Stimulated activated CD4-positive, alpha-beta T cell treated with anti-CD3 and anti-CD28 coated beads, Interleukin-15, amount 100 ng/mL, for 1 hour (primary cell): ENCODE measurements at regions not wholly inside any gene's neighbourhood (a gene's known extent, or its start where the extent isn't known, plus 50 kb on each side); places are given as distances from the start of the nearest gene placed in this dataset.

Source experiments
- DNase-seq, 2 donors: peaks; one replicate each; pipeline ENCODE4 v3.0.0-alpha.2; 2020; ENCODE audit warnings: low read depth in 1 of 2, low spot score in 1 of 2

GRCh38 chr6:56771189-56771588 is 128.5 kb upstream of the DST start:
- no peak for DNase-seq

GRCh38 chr6:56770011-56770520 is 127.4 kb upstream of the DST start:
- no peak for DNase-seq

GRCh38 chr6:56767892-56768531 is 125.3 kb upstream of the DST start:
- no peak for DNase-seq

- DNase-seq = no peak
These were observed 124.7 kb upstream of the DST start for GRCh38 chr6:56767435-56767834.

GRCh38 chr6:56766806-56767178 is 124.1 kb upstream of the DST start:
- no peak for DNase-seq

- no peak for DNase-seq
These were observed 123.6 kb upstream of the DST start for GRCh38 chr6:56766139-56766805.

- DNase-seq = no peak
These were observed 122.8 kb upstream of the DST start for GRCh38 chr6:56765494-56765893.

- DNase-seq = no peak
These were observed 121.4 kb upstream of the DST start for GRCh38 chr6:56764081-56764566.

GRCh38 chr6:56761651-56762050 is 119.0 kb upstream of the DST start:
- DNase-seq = no peak

- no peak for DNase-seq
These were observed 118.2 kb upstream of the DST start for GRCh38 chr6:56760842-56761241.

GRCh38 chr6:56759521-56759920 is 116.8 kb upstream of the DST start:
- no peak for DNase-seq

GRCh38 chr6:56758553-56758952 is 115.9 kb upstream of the DST start:
- DNase-seq = no peak

- DNase-seq = no peak
These were observed 115.4 kb upstream of the DST start for GRCh38 chr6:56758120-56758519.

- DNase-seq = no peak
These were observed 114.9 kb upstream of the DST start for GRCh38 chr6:56757588-56757984.

- no peak for DNase-seq
These were observed 114.3 kb upstream of the DST start for GRCh38 chr6:56756791-56757587.

GRCh38 chr6:56756219-56756789 is 113.6 kb upstream of the DST start:
- no peak for DNase-seq

- DNase-seq = no peak
These were observed 112.4 kb upstream of the DST start for GRCh38 chr6:56755040-56755439.

GRCh38 chr6:56753811-56754210 is 111.1 kb upstream of the DST start:
- DNase-seq = no peak

- no peak for DNase-seq
These were observed 109.8 kb upstream of the DST start for GRCh38 chr6:56752534-56752933.

- DNase-seq = no peak
These were observed 109.3 kb upstream of the DST start for GRCh38 chr6:56752009-56752408.

GRCh38 chr6:56751604-56752003 is 108.9 kb upstream of the DST start:
- no peak for DNase-seq

- no peak for DNase-seq
These were observed 108.0 kb upstream of the DST start for GRCh38 chr6:56750686-56751085.
